ENCODE measurements at regions not wholly inside any gene's neighbourhood (a gene's known extent, or its start where the extent isn't known, plus 50 kb on each side); places are given as distances from the start of the nearest gene placed in this dataset.

- no peak for TF ChIP-seq POLR2A (IDR thresholded peaks at IDR 0.05)
- no peak for TF ChIP-seq EP300 (IDR thresholded peaks at IDR 0.05)
- TF ChIP-seq CTCF (IDR thresholded peaks at IDR 0.05): peak in 3 of 4 experiments; percentile 31 to 65 (median 39)
- no peak for TF ChIP-seq POLR2AphosphoS5 (IDR thresholded peaks at IDR 0.05)
Measured at GRCh38 chr11:115990004-115990447, 485.8 kb upstream of the CADM1 start.
